Activated CD4-positive, alpha-beta T cell treated with anti-CD3 and anti-CD28 coated beads for 48 hours (primary cell): ENCODE measurements at regions not wholly inside any gene's neighbourhood (a gene's known extent, or its start where the extent isn't known, plus 50 kb on each side); places are given as distances from the start of the nearest gene placed in this dataset.
"Not testable (repeated sequence)": the region's sequence is repeated elsewhere in the genome, so short reads cannot be mapped to it uniquely, and the experiment has no call there.

Source experiments
- DNase-seq: peaks from one replicate; pipeline ENCODE4 v3.0.0-alpha.2; 2020

DNA sequence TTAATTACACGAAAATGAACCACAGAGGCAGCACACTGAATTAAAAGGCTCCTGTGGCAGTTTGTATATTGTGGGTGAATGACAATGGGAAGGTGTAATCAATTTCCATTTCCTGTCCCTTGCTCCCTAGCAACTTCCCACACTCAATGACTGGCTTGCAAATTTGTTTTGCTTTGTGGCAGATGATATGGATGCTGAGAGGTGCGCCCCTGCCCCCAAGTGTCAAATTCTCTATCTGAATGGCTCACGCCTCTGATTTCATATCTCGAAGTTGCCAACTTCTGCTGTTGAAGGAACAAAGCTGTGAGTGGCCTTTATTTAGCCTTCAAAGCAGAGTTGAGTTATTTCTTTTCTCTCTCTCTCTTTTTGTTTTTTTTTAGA lies 86.0 kb downstream of the FOXD2 start:
- DNase-seq = no peak

DNA sequence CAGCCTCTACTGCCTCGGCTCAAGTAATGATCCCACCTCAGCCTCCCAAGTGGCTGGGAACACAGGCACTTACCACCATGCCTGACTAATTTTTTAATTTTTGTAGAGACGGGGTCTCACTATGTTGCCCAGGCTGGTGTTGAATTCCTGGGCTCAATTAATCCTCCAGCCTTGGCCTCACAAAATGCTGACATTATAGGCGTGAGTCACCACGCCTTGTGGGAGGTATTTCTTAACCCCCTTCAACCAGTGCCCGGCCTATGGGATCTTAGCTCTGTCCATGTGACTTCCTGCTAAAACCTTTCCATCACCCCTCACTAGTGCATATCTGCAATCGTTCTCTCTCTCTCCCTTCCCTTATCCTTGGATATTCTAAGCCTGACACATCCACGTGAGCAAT lies 86.4 kb downstream of the FOXD2 start:
- no peak for DNase-seq

DNA sequence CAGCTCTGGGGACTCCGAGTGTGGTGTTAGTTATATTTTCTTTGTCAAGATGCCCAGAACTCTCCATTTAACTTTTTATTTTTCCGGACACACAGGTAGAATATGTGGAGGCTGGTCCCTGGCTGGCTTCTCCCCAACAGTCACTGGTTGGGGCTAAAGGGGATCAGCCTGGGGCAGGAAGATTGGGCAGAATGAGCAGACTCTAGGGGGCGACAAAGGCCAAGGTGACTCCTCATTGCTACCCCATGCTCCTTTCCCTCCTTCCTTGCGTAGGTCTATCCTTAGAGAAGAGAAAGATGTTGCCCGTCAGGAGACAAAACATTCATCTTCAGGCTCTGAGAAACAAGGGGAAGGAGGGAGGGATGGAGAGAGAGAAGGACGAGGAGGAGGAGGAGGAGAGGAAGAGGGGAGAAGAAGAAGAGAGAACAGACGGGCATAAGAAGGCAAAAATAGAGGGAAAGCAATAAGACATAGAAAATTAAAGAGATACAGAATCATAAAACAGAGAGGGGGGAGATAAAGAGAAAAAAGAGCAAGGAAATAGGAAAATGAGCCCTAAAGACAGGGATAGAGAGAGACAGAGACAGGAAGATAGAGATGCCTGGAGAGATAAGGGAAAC lies 89.9 kb downstream of the FOXD2 start:
- DNase-seq = peak; percentile 21

DNA sequence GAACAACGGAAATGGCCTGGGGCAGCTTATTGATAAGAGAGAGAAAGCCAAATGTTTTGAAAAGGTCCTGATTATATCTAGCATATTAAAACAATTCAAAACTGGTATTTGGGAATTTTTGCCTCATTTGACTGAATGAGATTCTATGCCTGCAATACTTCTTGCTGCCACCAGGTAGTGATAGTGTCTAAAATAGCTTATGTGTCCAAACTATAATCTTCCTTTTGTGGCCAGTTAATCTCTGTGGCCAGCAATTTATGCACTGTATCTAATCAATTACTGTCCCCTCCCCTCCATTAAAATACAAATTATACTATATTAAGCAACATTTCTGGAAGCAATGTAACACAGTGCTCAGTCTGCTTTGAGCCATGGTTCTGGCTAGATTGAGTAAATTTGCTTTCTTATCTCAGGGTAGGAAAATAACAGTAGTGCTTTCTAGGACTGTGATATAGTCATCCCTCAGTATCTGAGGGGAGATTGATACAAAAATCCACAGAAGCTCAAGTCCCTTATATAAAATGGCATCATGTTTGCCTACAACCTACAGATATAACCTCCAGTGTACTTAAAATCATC lies 91.8 kb downstream of the FOXD2 start:
- no peak for DNase-seq

DNA sequence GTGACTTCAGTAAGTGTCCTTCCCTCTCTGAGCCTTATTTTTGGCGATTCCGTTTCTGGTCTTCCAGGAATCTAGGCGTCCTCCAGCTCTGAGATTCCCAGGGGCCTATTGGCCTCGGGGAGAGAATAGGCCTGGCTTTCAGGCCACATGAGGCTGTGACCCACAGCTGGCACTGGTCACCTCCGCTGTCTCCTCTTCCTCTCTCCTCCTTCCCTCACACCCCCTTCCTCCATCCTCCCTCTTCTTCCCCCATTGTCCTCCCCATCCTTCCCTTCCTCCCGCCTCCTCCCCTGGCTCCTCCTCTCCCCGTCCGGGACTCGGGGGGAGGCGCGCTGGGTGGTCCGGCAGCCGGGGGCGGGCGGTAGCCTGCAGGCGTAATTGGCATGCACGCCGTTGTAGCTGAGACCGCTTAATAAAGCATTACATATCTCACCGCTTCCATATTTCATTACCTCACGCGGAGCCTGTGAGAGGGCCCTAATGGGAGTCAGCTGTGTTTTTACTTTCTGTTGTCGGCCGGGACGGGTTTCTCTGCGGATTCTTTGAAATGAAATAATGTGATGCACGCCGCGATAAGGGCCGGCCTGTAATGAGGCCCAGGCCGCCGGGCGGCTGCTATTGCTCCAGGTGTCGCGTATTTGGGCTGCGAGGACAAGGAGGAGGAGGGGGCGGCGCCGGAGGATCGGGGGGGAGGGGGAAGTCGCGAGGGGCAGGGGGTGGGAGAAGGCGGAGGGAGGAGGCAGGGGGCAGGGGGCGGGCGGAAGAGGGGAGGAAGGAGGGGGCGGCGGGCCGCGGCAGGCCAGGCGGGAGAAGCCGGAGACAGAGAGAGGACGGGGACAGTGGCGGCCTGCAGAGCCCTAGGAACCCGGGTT lies 95.3 kb downstream of the FOXD2 start:
- DNase-seq = peak; percentile 20

DNA sequence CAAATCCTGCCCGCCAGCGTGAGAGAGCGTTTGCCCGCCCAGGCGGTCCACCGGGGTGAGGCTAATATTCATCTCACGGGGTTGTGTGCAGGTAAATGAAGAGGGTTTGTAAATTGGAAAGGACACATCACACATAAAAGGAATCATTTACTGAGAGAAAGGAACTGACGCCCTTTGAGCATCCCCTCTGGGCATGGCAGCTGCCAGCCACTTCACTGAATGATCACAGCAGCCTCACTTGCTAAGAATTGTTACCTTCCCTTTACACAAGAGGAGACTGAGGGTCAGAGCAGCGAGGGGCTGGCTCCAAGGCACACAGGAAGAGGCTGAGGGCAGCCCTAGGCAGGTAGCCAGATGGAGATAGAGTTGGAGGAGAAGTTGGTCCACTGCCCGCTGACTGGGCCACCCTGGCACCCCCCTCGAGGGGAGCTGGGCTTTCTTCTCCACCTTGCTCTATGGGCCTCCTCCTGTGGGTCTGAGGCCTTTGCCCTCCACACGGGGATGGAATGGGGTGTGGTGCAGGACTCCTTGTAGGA lies 96.0 kb downstream of the FOXD2 start:
- no peak for DNase-seq

DNA sequence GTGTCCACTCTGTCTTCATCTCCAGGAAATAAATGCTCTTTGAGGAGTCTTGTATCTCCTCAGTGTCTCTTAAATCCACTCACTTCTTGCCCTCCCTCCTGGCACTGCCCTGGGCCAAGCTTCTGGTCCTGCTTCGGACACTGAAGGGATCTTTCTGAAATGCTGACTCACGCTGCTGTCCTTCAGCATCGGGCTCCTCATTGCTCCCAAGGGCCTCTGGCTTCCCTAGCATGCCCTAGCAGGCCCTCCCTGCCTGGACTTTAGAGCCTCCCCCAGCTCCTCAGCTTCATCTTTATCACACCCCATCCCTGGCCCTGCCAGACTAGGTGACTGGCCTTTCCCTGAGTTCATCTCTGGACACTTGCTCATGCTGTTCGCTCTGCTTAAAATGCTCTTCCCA lies 96.6 kb downstream of the FOXD2 start:
- no peak for DNase-seq

DNA sequence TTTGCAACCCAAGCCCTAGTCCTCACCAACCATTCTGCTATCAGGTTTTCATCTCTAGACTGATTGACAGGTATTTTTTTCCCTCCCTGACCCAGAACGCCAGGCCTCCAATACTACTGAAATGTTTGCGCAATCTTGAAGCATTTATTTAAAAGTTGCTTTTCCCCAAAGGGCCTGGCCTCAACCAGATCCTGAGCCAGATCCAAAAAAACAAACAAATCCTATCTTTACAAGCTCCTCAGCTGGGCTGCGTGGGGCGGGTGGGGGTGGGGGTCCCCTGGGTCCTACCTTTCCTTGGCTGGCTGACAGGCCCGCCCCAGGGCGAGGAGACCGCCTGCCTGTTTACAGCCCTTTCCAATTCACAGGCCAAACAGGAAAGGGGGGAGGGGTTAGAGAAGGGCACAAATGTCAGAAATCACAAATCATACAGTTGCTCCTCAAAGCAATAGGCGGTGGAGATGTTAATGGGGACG lies 98.8 kb downstream of the FOXD2 start:
- no peak for DNase-seq

DNA sequence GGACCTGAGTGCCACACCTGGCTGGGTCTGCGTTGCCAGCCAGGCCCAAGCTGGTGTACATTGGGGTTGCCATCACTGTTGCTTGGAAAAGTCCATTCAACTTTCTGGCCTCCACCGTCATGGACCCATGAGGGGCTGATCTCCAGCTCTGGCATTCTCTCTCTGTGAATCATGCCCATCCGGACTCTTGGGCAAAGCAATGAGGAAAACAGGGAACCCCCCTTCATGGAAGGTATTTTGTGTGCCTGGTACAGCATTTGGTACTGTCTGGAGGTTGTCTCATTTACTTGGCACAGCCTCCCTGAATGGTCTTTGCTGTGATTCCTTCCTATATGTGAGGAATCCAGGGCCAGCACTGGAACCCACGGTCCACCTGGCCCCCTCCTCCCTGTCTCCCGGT lies 99.4 kb downstream of the FOXD2 start:
- DNase-seq = no peak

DNA sequence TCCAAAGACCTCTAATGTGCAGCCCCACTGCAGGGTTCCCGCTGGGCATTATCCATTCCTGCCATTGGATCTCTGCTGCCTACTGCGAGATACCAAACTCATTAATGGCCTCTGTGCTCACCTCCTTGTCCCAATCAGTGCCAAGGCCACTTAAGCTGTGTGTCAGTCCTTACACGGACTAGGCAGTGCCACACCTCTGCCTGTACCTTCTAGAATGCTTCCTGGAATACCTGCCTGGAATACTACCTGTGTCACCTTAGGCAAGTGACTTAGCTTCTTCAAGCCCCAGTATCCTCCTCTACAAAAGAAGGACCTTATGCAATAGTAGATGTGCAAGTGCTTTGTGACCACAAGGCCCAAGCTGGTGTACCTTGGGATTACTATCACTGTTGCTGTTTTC lies 100.1 kb downstream of the FOXD2 start:
- no peak for DNase-seq

DNA sequence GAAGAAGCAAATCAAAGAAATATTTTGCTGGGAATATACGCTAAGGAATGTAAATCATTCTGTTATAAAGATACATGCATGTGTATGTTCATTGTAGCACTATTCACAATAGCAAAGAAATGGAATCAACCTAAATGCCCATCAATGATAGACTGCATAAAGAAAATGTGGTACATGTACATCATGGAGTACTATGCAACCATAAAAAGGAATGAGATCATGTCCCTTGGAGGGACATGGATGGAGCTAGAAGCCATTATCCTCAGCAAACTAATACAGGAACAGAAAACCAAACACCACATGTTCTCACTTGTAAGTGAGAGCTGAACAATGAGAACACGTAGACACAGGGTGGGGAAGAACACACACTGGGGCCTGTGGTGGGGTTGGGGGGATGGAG lies 100.7 kb downstream of the FOXD2 start:
- DNase-seq = not testable (repeated sequence)

DNA sequence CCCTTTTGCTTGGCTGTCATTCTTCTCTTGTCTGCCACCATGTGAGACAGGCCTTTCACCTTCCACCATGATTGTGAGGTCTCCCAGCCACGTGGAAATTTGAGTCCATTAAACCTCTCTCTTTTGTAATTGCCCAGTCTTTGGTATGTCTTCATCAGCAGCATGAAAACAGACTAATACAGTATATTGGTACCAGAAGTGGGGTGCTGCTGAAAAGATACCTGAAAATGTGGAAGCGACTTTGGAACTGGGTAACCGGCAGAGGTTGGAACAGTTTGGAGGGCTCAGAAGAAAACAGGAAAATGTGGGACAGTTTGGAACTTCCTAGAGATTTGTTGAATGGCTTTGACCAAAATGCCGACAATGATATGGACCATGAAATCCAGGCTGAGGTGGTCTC lies 103.9 kb downstream of the FOXD2 start:
- not testable (repeated sequence) for DNase-seq

DNA sequence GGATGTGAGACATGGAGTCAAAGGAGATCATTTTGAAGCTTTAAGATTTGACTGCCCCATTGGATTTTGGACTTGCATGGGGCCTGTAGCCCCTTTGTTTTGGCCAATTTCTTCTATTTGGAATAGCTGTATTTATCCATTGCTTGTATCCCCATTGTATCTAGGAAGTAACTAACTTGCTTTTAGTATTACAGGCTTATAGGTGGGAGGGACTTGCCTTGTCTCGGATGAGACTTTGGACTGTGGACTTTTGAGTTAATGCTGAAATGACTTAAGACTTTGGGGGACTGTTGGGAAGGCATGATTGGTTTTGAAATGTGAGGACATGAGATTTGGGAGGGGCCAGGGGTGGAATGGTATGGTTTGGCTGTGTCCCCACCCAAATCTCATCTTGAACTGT lies 105.2 kb downstream of the FOXD2 start:
- DNase-seq = not testable (repeated sequence)

DNA sequence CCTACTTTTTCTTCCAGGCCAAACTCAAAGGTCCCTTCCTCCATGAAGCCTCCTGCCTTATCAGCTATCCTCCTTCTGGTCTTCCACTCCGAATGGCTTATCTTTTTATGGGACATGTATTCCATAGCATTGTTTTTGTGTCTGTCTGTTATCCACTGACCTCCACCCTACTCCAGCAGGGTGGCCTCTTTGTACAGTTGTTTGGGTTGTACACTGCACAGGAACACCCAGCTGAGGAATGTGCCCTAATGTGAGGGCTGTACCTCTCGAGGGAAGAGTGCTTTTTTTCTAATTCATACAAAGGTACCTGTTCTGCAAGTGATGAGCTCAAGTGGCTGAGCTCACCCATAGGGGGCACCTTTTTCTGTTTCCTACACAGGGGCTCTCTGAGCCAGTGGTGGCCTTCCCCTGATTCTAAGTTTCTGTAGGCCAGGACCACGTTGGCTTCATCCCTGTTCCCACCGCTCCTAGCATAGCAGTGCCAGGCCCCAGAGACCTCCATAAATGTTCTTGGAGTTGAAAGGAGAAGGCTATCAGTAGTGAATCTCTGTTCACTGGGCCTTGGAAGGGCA lies 108.2 kb downstream of the FOXD2 start:
- no peak for DNase-seq

DNA sequence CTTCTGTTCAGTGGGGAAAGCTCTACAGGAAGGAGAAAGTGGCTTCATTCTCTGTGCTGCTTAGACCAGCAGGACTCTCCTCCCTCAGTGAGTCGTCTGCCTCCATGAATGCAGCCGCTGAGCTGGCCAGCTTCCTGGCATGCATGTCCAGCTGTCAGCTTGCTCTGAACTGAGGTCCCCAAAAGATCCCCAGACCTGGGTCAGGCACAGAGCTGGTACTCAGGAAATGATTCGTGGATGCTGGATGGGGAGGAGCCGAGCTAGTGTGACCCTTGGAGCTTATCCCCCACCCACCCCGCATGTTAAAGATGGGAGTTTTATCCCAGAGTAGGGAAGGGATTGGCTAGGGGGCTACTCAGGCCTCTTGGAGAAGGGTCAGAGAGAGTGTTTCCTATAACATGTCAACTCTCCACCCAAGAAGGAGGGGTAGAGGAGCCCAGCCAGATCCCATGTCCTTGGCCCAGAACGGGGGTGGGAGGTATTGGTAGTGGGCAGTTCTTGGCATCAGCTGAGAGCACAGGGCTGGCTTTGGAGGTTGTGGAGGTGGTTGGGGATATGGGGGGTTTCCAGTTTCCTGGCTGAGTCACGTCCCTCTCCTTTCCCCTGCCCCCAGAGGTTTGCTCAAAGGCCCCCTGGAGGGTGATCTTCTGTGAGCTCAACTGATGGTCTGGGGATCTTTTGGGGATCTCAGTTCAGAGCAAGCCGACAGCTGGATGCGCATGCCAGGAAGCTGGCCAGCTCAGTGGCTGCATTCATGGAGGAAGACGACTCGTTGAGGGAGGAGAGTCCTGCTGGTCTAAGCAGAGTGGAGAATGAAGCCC lies 110.1 kb downstream of the FOXD2 start:
- DNase-seq = no peak

DNA sequence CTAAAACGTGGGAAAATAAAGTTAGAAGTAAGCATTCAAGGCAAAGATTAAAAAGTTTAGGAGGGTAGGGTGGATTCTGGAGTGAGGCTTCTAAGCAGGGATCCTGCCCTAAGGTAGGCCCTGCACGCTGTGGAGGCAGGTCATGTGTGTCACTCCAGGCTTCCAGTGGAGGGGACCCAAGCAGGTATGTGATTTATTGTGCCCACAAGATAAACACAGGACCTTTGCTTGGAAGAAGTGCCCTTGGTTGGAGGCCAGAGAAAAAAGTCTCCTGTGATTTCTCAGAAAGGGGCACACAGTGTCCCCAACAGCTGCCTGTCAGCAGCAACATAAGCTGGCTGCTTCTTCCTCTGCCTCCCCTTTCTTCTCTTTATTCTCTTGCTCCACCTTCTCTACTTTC lies 110.8 kb downstream of the FOXD2 start:
- DNase-seq = no peak

DNA sequence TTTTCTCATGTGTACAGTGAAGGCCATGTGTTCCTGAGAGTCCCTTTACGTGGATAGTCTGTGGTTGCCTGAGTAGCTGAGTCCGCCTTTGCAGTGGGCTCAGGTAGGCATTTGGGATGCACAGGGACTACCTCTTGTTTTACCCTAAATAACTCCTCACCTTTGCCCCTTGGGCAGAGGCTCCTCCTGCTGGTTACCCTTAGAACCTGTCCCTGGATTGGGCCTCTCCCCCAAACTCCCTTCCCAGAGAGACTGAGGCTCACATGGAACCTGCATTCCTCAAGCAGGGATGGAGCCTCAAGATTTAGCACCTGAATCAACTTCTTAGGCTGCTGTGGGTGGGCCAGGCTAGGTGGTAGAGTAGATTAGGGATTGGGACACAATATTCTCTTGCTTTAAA lies 111.7 kb downstream of the FOXD2 start:
- no peak for DNase-seq

DNA sequence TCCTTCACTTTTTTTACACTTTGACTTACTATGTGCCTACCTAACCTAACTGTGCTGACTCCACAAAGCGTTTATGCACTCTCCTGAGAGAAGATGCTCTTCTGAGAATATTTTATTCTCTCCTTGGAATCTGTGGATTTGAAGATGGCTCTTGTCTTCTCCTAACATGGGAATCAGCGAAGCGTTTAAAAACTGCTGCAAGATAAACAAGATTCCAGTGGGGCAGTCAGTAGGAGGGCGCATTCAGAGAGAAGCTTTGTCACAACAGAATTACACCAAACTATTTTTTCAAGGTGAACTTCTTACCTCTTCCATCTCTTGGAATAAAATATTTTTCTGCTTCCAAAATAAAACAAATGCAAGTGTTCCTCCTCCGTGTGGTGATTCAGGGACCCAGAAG lies 113.1 kb downstream of the FOXD2 start:
- no peak for DNase-seq

DNA sequence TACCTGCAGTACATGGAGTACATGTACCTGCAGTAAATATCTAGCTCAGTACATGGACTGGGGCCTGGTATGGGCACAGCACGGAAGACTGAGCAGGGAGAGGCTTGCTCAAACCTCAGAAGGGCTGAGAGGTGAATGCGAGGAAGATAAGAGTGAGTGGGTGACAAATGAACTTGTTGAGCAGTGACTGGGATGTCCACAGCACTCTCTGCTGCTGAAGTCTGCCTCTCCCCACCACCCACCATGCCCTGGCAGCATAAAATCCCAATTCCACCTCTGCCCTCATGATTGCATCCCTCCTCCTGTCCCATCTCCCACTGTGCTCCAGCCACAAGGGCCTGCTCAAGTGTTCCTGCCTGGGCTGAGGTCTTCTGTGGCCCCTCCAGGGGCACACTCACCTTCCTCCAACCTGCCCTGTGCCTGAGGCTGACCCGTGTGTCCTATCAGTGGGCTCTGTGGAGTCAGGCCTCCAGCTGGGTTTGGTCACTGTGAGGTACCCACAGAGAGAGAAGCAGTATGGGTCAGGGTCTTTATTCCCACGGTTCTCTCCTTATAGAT lies 114.2 kb downstream of the FOXD2 start:
- no peak for DNase-seq

DNA sequence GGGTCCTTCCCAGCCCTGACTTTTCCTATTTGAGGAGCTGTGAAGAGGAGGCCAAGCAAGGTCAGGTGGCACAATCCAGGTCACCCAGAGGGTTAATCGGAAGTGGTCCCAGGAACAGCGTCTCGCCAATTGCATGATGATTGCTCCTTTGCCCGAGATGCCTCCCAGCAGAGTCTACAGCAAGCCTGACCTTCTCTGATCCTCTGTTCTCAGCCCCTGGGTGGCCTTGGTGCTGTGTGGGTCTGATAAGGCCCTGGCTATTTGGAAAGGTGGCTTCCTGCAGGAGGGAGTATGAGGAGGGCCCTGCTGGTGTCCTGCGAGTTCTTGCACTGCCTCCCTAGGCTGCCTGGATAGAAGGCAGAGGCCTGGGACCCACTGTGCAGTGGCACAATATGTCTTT lies 116.2 kb downstream of the FOXD2 start:
- no peak for DNase-seq

DNA sequence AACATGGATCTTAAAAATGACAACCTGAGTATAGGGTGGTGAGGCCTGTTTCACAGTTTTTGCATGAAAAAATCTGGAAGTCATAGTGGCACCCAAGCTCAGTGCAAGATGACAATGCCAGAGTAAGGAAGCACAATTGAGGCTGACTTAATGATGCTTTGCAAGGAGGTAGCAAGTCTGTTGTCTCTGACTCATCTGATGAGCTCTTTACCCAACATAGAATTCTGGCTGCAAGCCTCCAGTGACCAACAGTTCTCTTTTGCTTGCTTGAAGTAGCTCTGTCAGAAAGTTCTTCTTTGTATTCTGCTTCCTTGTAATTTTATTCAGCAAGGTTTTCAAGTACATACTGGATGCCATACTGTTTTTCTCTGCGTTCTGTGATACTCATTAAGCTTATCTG lies 117.1 kb downstream of the FOXD2 start:
- DNase-seq = no peak

DNA sequence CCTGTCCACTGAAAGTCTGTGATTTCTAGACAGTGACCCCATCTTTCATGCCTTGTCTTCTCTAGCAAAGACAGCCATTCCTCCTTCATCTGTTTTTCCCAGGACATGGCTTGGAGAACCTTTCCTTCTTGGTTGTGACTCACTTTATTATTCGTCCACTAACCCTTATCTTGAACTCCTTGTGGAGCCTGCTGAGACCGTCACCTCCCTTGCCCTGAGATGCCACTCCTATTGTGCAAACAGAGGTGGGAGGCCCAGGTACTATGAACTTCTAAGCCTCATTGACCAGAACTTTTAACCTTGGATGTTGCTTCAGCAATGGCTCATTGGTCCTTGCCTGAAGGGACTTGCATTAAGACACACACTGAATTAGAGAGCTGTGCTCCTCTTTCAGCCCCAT lies 117.5 kb downstream of the FOXD2 start:
- no peak for DNase-seq
